Heart right ventricle (tissue), 16 donors: ENCODE measurements at regions not wholly inside any gene's neighbourhood (a gene's known extent, or its start where the extent isn't known, plus 50 kb on each side); places are given as distances from the start of the nearest gene placed in this dataset.

Experiments
- ATAC-seq, 8 donors: fragments of 200-7000 bp; cut with Tn5 transposase; one replicate each; pipeline ENCODE4 v1.9.1; 2020; ENCODE audit warnings: mild to moderate bottlenecking in 8 of 8, moderate library complexity in 8 of 8, moderate number of reproducible peaks in 1 of 8
- DNase-seq, 2 donors: peaks; one replicate each; pipeline ENCODE4 v3.0.0-alpha.2; 2020
- H3K27ac ChIP-seq, 10 donors: fragments of 200-600 bp; sonication (generic) in 2 of 10; one replicate each; pipeline versions ENCODE4 v1.5.0 to v1.8.0; 2020 to 2022; ENCODE audit warnings: mild to moderate bottlenecking in 3 of 10
- H3K27me3 ChIP-seq, 7 donors: fragments of 200-600 bp; one replicate each; pipeline ENCODE4 v1.8.0; 2021 to 2022; ENCODE audit warnings: mild to moderate bottlenecking in 2 of 7
- H3K36me3 ChIP-seq, 9 donors: fragments of 200-600 bp; sonication (generic) in 1 of 9; one replicate each; pipeline versions ENCODE4 v1.5.0 to v1.8.0; 2020 to 2022; ENCODE audit warnings: mild to moderate bottlenecking in 2 of 9
- H3K4me1 ChIP-seq, 9 donors: fragments of 200-600 bp; sonication (generic) in 1 of 9; one replicate each; pipeline versions ENCODE4 v1.5.0 to v1.8.0; 2020 to 2022; ENCODE audit warnings: mild to moderate bottlenecking in 4 of 9
- H3K4me3 ChIP-seq, 10 donors: fragments of 200-600 bp; sonication (generic) in 2 of 10; one replicate each; pipeline versions ENCODE4 v1.5.0 to v1.8.0; 2020 to 2022; ENCODE audit warnings: mild to moderate bottlenecking in 7 of 10, moderate library complexity in 2 of 10
- H3K9me3 ChIP-seq, 11 donors: fragments of 200-600 bp in 10 of 11; sonication (generic) in 2 of 11; one replicate each; pipeline versions ENCODE4 v1.5.0 to v1.8.0; 2013 to 2022; ENCODE audit warnings: mild to moderate bottlenecking in 2 of 11, control low read depth in 1 of 11, moderate library complexity in 1 of 11
- WGBS, 2 donors: extraction: QIAGEN DNeasy Blood & Tissue Kit; methylation state at CpG; one replicate each; pipeline ENCODE4 v1.1.7; 2013; ENCODE audit warnings: inconsistent platforms in 1 of 2; 5-methylcytosine and 5-hydroxymethylcytosine counted together
- intact Hi-C, 10 donors: fragments of 100-400 bp; cut with DNase I; formaldehyde crosslinking; loops; one replicate each; pipeline versions ENCODE4 v1.11.1 to v1.14.2; 2022
- TF ChIP-seq, protein P1 (sequence below), 9 donors: fragments of 200-600 bp; sonication (generic) in 2 of 9; IDR thresholded peaks; one replicate each; pipeline versions ENCODE4 v1.5.0 to v1.8.0; 2021 to 2022; ENCODE audit warnings: antibody characterized with exemption in 9 of 9, mild to moderate bottlenecking in 5 of 9, moderate library complexity in 1 of 9
- donor health status: Arrhythmogenic right ventricular cardiomyopathy.
- donor health status: ischemic (EF 13 %, LVEDD 7.1; RV severe dilation, severe dysfunction).
- donor health status: healthy with polysubstance abuse.
- donor health status: DM: no; HTN: yes; CAD: no.
- donor health status: DM: no; HTN: no; CAD: no.
- donor health status: ischemic (EF 25% LVEDD 6.9; RV normal size, moderate dysfunction).
- donor health status: ischemic (EF 25% LVEDD 5.7; RV mildly dilated, moderate dysfunction).
- donor health status: healthy.
- donor health status: DM: yes; HTN: yes; CAD: no.
- donor health status: Ischemic cardiomyopathy.
- donor health status: ischemic (EF 35%, LVEDD 5.7; RV mildly dilated, moderate dysfunction).
- donor health status: nonischemic (EF 11% LVEDD 7.7; RV severe dilation, severe dysfunction).
- donor health status: DM: yes; HTN: yes; CAD: no.
- donor health status: PGD.
- donor health status: ischemic (EF 29% LVEDD 5.4; RV normal size, mild dysfunction).
- donor health status: nonischemic (EF 23%, LVEDD 6.1; RV moderate dilation, normal function).

DNA sequence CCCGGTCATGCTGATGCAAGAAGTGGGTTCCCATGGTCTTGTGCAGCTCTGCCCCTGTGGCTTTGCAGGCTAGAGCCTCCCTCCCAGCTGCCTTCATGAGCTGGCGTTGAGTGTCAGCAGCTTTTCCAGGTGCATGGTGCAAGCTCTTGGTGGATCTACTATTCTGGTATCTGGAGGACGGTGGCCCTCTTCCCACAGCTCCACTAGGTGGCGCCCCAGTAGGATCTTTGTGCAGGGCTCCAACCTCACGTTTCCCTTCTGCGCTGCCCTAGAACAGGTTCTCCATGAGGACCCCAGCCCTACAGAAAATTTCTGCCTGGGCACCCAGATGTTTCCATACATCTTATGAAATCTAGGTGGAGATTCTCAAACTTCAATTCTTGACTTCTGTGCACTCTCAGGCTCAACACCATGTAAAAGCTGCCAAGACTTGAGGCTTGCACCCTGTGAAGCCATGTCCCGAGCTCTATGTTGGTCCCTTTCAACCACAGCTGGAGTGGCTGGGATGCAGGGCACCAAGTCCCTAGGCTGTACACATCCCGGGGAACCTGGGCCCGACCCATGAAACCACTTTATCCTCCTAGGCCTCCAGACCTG lies 238.4 kb upstream of the MDFIC2 start:
- peak; percentile 76 to 92 (median 82) for ATAC-seq
- WGBS, 2 donors, result 51 to 57% methylated on average over 9 of the region's 9 CpGs
- H3K9me3 ChIP-seq, result no peaks in the 10 kb centered on the region
- no peaks in the 10 kb centered on the region for H3K4me1 ChIP-seq
- H3K27me3 ChIP-seq, result no peaks in the 10 kb centered on the region
- no peak overlapping the region for H3K4me3 ChIP-seq
- H3K27ac ChIP-seq, result no peak overlapping the region
- H3K36me3 ChIP-seq, result no peaks in the 10 kb centered on the region
- DNase-seq, result peak; percentile 65 to 72
- TF ChIP-seq, protein P1, sequence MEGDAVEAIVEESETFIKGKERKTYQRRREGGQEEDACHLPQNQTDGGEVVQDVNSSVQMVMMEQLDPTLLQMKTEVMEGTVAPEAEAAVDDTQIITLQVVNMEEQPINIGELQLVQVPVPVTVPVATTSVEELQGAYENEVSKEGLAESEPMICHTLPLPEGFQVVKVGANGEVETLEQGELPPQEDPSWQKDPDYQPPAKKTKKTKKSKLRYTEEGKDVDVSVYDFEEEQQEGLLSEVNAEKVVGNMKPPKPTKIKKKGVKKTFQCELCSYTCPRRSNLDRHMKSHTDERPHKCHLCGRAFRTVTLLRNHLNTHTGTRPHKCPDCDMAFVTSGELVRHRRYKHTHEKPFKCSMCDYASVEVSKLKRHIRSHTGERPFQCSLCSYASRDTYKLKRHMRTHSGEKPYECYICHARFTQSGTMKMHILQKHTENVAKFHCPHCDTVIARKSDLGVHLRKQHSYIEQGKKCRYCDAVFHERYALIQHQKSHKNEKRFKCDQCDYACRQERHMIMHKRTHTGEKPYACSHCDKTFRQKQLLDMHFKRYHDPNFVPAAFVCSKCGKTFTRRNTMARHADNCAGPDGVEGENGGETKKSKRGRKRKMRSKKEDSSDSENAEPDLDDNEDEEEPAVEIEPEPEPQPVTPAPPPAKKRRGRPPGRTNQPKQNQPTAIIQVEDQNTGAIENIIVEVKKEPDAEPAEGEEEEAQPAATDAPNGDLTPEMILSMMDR (IDR thresholded peaks at IDR 0.05), result peak; percentile 67 to 86 (median 81)
- intact Hi-C loops, result loop anchor here in 9 of 10 donors (1.0 to 10.0 kb wide), 10 partner anchors 516 to 1101 kb away; partner anchors contain the start of gene FOXP1 (in 1 of the 9)

DNA sequence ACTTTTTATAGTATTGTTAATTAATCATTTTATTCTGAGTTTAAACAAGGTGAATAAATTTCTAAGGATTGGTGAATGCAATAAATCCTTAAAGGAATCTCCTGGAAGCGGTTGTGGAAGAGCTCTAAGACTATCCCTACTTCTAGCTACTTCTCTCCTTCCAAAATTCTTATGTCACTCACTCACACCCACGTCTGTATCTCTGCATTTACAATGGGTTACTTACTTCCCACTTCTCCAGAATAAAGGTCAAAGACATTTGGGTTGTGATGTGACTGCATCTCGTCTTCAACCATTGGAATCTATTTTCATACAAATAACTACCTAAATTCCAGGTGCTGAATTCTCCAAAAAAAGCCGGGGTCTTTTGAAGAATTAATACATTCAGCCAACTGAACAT lies 234.2 kb upstream of the MDFIC2 start:
- ATAC-seq (no peak), DNase-seq (no peak)
- Histone ChIP-seq H3K36me3 (no peaks in the 10 kb centered on the region), H3K9me3 (no peaks in the 10 kb centered on the region), H3K27ac (no peak overlapping the region), H3K4me1 (no peaks in the 10 kb centered on the region), H3K27me3 (no peaks in the 10 kb centered on the region), H3K4me3 (no peak overlapping the region)
- 70 to 77% methylated on average over 4 of the region's 4 CpGs for WGBS, 2 donors
- TF ChIP-seq, protein P1 (IDR thresholded peaks at IDR 0.05), result no peak
- intact Hi-C loops, result loop anchor here in 2 of 10 donors (10.0 kb wide), 1 partner anchor 1108 kb away; no protein-coding TSS in a partner anchor

DNA sequence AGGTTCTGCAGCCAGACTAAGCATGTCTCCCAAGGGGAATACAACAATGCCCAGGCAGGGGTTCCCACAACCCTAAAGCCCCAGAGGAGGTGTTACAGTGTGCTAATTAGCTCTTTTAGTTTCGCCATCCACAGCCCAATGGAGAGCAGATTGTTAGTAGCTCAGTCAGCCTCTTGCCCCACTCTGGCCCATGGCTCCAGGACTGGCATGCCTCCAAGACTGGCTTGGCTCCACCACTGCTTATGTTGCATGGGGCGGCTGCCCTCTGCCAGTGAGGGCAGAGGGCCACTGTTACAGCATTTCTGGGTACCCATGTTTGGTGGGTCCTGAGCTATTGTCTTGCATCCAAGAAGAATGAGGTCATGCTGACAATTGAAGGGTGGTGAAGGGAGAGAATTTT lies 231.1 kb upstream of the MDFIC2 start:
- TF ChIP-seq, protein P1 (IDR thresholded peaks at IDR 0.05), result no peak
- peak in 1 of 2 donors; percentile 13 for DNase-seq
- intact Hi-C loops, result loop anchor here in 2 of 10 donors (10.0 kb wide), 1 partner anchor 1111 kb away; no protein-coding TSS in a partner anchor
- H3K4me1 ChIP-seq, result no peaks in the 10 kb centered on the region
- H3K4me3 ChIP-seq, result no peak overlapping the region
- H3K36me3 ChIP-seq, result no peaks in the 10 kb centered on the region
- peak in 2 of 8 donors; percentile 22 to 39 for ATAC-seq
- H3K27me3 ChIP-seq, result peaks cover 0 to 8% (median 0%) of the 10 kb centered on the region in 7 donors
- H3K9me3 ChIP-seq, result peaks cover 0 to 4% (median 0%) of the 10 kb centered on the region in 11 donors
- H3K27ac ChIP-seq, result no peak overlapping the region
- WGBS, 2 donors, result 92 to 93% methylated on average over 2 of the region's 2 CpGs

GRCh38 chr3:70539908-70540307 lies 227.5 kb upstream of the MDFIC2 start:
- intact Hi-C loops, result loop anchor here in 5 of 10 donors (5.0 to 10.0 kb wide), 3 partner anchors 765 to 1117 kb away; no protein-coding TSS in a partner anchor
- Histone ChIP-seq H3K9me3 (peaks cover 0 to 4% (median 0%) of the 10 kb centered on the region in 11 donors), H3K27ac (no peak overlapping the region), H3K27me3 (peaks cover 0 to 8% (median 3%) of the 10 kb centered on the region in 7 donors), H3K4me1 (no peaks in the 10 kb centered on the region), H3K36me3 (no peaks in the 10 kb centered on the region), H3K4me3 (no peak overlapping the region)
- DNase-seq, result no peak
- TF ChIP-seq, protein P1 (IDR thresholded peaks at IDR 0.05), result peak in 1 of 9 donors; percentile 6
- WGBS, 2 donors, result 93 to 100% methylated on average over 2 of the region's 2 CpGs
- no peak for ATAC-seq
